ENCODE measurements at regions not wholly inside any gene's neighbourhood (a gene's known extent, or its start where the extent isn't known, plus 50 kb on each side); places are given as distances from the start of the nearest gene placed in this dataset.

DNA sequence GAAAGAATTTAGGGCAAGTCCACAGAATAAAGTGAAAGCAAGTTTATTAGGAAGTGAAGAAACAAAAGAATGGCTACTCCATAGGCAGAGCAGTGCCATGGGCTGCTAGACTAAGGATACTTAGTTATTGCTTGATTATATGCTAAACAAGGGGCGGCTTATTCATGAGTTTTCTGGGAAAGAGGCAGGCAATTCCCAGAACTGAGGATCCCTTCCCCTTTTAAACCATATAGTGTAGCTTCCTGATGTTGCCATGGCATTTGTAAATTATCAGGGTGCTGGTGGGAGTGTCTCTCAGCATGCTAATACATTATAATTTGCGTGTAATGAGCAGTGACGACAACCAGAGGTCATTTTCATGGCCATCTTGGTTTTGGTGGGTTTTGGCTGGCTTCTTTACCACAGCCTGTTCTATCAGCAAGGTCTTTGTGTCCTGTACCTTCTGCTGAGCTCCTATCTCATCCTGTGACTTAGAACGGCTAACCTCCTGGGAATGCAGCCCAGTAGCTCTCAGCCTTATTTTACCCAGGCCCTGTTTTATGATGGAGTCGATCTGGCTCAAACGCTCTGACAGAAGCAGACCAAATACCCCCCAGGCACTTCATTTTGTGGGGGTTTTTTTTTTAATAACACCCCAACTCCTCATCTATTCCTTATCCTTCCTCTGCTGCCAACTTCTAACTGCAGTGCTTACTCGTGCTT, 103.0 kb upstream of the RARB start:
- DNase-seq (ENCODE audit: low read depth in 2 of 3, low spot score in 2 of 3), result no peak

- no peak for DNase-seq (ENCODE audit: low read depth in 2 of 3, low spot score in 2 of 3)
Measured at GRCh38 chr3:25335356-25335755, 92.7 kb upstream of the RARB start.

DNA sequence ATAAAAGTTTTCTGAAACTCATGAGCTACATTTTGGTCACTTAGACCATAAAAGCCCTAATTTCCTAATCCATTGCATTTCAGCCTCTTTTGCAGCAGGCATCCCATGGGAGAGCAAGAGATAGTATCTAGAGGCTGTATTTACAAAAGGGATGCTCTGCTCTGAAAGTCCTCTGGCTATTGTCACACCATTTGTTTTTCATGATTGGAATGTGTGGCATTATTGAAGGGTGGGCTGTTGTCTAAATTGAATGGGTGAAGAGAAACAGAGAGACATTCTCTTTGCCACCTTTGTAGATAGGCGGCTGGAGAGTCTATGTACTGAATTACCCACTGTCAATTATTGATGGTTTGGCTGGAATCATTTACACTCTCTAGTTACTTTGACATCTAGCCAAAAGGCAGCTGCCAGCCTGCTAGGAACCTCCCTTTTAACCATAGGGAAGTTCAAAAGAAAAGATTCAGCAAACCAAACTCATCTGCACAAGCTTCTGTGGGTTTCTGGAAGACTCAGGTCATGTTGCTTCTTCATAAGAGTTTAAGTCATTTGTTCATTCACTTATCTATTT, 89.8 kb upstream of the RARB start:
- DNase-seq (ENCODE audit: low read depth in 2 of 3, low spot score in 2 of 3), result no peak

DNA sequence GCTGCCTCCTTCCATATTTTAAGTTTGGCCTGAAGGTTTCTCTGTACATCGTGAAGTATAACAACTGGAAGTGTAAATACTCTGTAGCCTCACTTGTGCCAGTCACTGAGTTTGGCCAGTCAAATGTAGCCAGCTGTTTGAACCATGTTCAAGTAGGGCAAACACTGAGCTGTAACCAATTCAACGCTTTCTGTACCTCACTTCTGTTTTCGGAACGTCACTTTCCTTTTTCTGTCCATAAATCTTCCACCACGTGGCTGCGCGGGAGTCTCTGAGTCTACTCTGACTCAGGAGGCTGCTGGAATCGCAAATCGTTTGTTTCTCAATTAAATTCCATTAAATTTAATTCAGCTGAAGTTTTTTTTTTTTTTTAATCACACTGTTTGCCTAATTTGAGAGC, 88.8 kb upstream of the RARB start:
- DNase-seq (ENCODE audit: low read depth in 2 of 3, low spot score in 2 of 3), result no peak

GRCh38 chr3:25344670-25345069, 83.4 kb upstream of the RARB start:
- DNase-seq (ENCODE audit: low read depth in 2 of 3, low spot score in 2 of 3), result no peak

DNA sequence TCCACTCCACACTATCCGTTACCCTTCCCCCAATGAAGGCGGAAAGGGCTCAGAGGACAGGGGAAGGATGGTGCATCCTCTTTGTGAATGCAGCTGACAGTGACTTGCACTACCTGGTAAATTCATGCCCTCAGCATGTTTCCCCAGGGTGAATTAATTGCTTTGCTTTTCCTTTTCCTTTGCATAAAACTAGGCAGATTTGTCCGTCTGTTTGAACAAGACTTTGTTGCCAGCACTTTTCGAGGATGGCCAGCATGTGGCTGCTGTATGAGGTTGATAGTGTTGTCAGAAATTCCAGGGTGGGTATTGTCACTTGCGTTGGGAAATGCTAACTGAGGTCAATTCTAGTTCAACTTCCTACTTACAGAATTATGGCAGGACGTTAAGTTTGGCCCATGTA, 79.0 kb upstream of the RARB start:
- no peak for DNase-seq (ENCODE audit: low read depth in 2 of 3, low spot score in 2 of 3)

- no peak for DNase-seq (ENCODE audit: low read depth in 2 of 3, low spot score in 2 of 3)
Measured at GRCh38 chr3:25349828-25350724, 78.0 kb upstream of the RARB start.

GRCh38 chr3:25350725-25351114, 77.3 kb upstream of the RARB start:
- no peak for DNase-seq (ENCODE audit: low read depth in 2 of 3, low spot score in 2 of 3)

GRCh38 chr3:25354071-25354470, 74.0 kb upstream of the RARB start:
- no peak for DNase-seq (ENCODE audit: low read depth in 2 of 3, low spot score in 2 of 3)

- no peak for DNase-seq (ENCODE audit: low read depth in 2 of 3, low spot score in 2 of 3)
Measured at GRCh38 chr3:25355034-25355885, 72.8 kb upstream of the RARB start.

GRCh38 chr3:25355998-25356397, 72.1 kb upstream of the RARB start:
- no peak for DNase-seq (ENCODE audit: low read depth in 2 of 3, low spot score in 2 of 3)

- DNase-seq (ENCODE audit: low read depth in 2 of 3, low spot score in 2 of 3), result no peak
Measured at GRCh38 chr3:25362118-25362517, 65.9 kb upstream of the RARB start.

- no peak for DNase-seq (ENCODE audit: low read depth in 2 of 3, low spot score in 2 of 3)
Measured at GRCh38 chr3:25365636-25366035, 62.4 kb upstream of the RARB start.

DNA sequence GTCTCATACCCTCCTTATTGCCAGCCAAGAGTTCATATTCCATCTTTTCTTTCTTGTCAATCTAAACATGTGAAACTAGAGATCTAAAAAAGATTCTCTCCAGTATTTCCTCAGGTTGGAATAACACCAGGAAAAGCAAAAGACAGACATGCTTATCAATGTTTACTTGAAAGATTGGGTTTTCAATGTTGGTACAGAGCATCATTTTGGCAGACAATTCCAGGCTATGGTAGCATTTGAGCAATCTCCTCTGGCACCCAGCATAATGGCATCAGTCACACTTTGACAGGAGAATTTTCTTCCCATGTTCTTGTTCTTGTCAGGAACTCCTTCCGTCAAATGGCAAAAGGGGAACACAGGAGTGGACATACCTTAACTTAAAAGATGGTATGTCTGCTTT, 61.0 kb upstream of the RARB start:
- no peak for DNase-seq (ENCODE audit: low read depth in 2 of 3, low spot score in 2 of 3)

- DNase-seq (ENCODE audit: low read depth in 2 of 3, low spot score in 2 of 3), result no peak
Measured at GRCh38 chr3:25372167-25372566, 55.9 kb upstream of the RARB start.

DNA sequence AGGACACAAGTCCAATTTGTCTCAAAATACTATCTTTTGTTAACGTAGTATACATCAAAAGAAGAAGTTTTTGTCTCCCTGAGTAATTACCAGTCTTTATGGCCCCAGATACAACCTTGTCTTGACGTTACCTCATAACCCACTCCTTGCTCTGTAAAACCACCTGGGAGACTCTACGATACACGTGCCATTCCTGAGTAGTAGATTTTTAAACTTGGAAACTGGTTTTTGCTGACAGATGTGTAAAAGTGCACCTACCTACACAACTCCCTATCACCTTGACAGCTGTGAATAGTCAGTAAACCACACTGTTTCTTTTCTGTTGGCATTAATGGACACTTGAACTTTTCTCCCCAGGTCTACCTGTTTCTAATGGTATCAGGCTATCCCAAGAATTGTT, 51.7 kb upstream of the RARB start:
- no peak for DNase-seq (ENCODE audit: low read depth in 2 of 3, low spot score in 2 of 3)

DNA sequence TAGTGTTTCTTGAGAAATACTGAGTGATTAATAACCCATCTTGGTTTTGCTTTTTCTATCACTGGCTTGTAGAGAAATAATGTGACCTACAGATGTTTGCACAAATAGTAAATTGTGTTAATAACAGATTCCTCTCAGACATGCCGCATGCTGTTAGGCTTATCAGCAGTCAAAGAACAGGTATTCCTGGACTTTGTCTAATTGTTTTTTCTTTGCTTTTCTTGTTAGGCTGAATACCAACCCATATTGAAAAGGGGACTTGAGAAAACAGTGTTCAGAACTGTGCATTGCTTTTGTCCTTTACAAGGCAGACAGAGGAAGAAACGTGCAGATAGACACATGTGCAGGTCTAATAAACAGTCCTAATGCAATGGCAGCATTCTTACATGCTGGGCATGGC, 51.0 kb upstream of the RARB start:
- DNase-seq (ENCODE audit: low read depth in 2 of 3, low spot score in 2 of 3), result no peak
